H1 (cell line): ENCODE measurements at regions not wholly inside any gene's neighbourhood (a gene's known extent, or its start where the extent isn't known, plus 50 kb on each side); places are given as distances from the start of the nearest gene placed in this dataset.

Experiments used
- CTCF ChIA-PET: fragments of 300-600 bp; sonication (Branson Sonifier 250); formaldehyde crosslinking; loops from one replicate; lab custom pipeline; 2021; ENCODE audit not compliant: partially characterized antibody; lab: Charles Lee
- POLR2A ChIA-PET: fragments of 300-600 bp; sonication (Branson Sonifier 250); formaldehyde crosslinking; loops from one replicate; lab custom pipeline; 2021; ENCODE audit warnings: inconsistent platforms; ENCODE audit not compliant: partially characterized antibody; lab: Charles Lee
- DNase-seq, 2 experiments: peaks; one replicate each; pipeline versions ENCODE4 v3.0.0 to v3.0.0-alpha.2; 2010 to 2022; ENCODE audit warnings: low spot score in 2 of 2, low read depth in 1 of 2, mixed read lengths in 1 of 2
- FAIRE-seq: peaks from 2 replicates; lab custom pipeline; 2011; peaks lifted over from hg19 to GRCh38; lab: Jason Lieb, UNC
- H2AFZ ChIP-seq: 2 replicates; pipeline ENCODE4 v1.8.1; 2012; ENCODE audit warnings: low read length, inconsistent platforms
- H2AK5ac ChIP-seq: 2 replicates; pipeline ENCODE4 v1.6.1; 2013; ENCODE audit warnings: low read depth, low read length
- H2BK120ac ChIP-seq: replicated peaks from 2 replicates; pipeline ENCODE3; 2013; ENCODE audit warnings: low read depth, low read length, inconsistent platforms
- H2BK12ac ChIP-seq: 2 replicates; pipeline ENCODE4 v1.6.1; 2013; ENCODE audit warnings: low read depth, low read length
- H2BK15ac ChIP-seq: 2 replicates; pipeline ENCODE4 v1.6.1; 2013; ENCODE audit warnings: low read length
- H2BK20ac ChIP-seq: 2 replicates; pipeline ENCODE4 v1.6.1; 2013; ENCODE audit warnings: low read length
- H2BK5ac ChIP-seq: 2 replicates; pipeline ENCODE4 v1.6.1; 2013; ENCODE audit warnings: low read depth, low read length
- H3K14ac ChIP-seq: 2 replicates; pipeline ENCODE4 v1.6.1; 2013; ENCODE audit warnings: inconsistent platforms; ENCODE audit not compliant: insufficient read length
- H3K18ac ChIP-seq: 2 replicates; pipeline ENCODE4 v1.6.1; 2013; ENCODE audit warnings: low read length; ENCODE audit errors: extremely low read depth
- H3K23ac ChIP-seq: 2 replicates; pipeline ENCODE4 v1.6.1; 2013; ENCODE audit warnings: inconsistent platforms; ENCODE audit not compliant: insufficient read length
- H3K23me2 ChIP-seq: 2 replicates; pipeline ENCODE4 v1.6.1; 2013; ENCODE audit warnings: low read depth, low read length
- H3K27ac ChIP-seq: 2 replicates; pipeline ENCODE4 v1.6.1; 2011; ENCODE audit warnings: low read depth, low read length, inconsistent platforms
- H3K27me3 ChIP-seq, 4 experiments: replicated peaks in 1 of 4; 1 replicate in 1 of 4; 2 replicates in 3 of 4; pipeline versions ENCODE4 v1.6.1 to v1.8.1; 2011 to 2013; ENCODE audit warnings: low read length in 3 of 4, mild to moderate bottlenecking in 3 of 4, inconsistent platforms in 2 of 4, mixed read lengths in 2 of 4, moderate library complexity in 1 of 4; ENCODE audit not compliant: control insufficient read depth in 3 of 4, insufficient read depth in 3 of 4; ENCODE audit errors: extremely low read depth in 1 of 4
- H3K36me3 ChIP-seq, 4 experiments: 2 replicates each; pipeline versions ENCODE4 v1.6.1 to v1.8.1; 2011 to 2013; ENCODE audit warnings: mild to moderate bottlenecking in 4 of 4, low read length in 3 of 4, moderate library complexity in 2 of 4, control low read depth in 1 of 4, inconsistent platforms in 1 of 4; ENCODE audit not compliant: insufficient read depth in 4 of 4, control insufficient read depth in 2 of 4
- H3K4ac ChIP-seq: replicated peaks from 2 replicates; pipeline ENCODE3; 2013; ENCODE audit warnings: low read length, low read depth, mixed read lengths, inconsistent platforms; ENCODE audit not compliant: insufficient read length
- H3K4me1 ChIP-seq, 4 experiments: replicated peaks in 1 of 4; 1 replicate in 1 of 4; 2 replicates in 3 of 4; pipeline versions ENCODE4 v1.6.1 to v1.8.1; 2011 to 2013; ENCODE audit warnings: low read length in 3 of 4, inconsistent platforms in 2 of 4, mixed read lengths in 1 of 4; ENCODE audit not compliant: insufficient read depth in 4 of 4, control insufficient read depth in 3 of 4
- H3K4me2 ChIP-seq, 2 experiments: 2 replicates each; pipeline versions ENCODE4 v1.6.1 to v1.8.1; 2011 to 2013; ENCODE audit warnings: low read depth in 2 of 2, low read length in 2 of 2, control low read depth in 1 of 2, inconsistent platforms in 1 of 2, mild to moderate bottlenecking in 1 of 2; ENCODE audit not compliant: insufficient read depth in 1 of 2
- H3K4me3 ChIP-seq, 4 experiments: fragments of 200-600, 300-600 bp in 1 of 4; sonication (generic), shearing (Covaris generic), sonication (Bioruptor Twin) in 1 of 4; 2 replicates each; pipeline versions ENCODE4 v1.5.1 to v1.8.1; 2011 to 2016; ENCODE audit warnings: low read length in 4 of 4, low read depth in 3 of 4, control low read depth in 2 of 4, inconsistent platforms in 2 of 4, mild to moderate bottlenecking in 2 of 4, mixed read lengths in 1 of 4, moderate library complexity in 1 of 4; ENCODE audit not compliant: insufficient read depth in 2 of 4; ENCODE audit errors: extremely low read depth in 1 of 4
- H3K56ac ChIP-seq: replicated peaks from 2 replicates; pipeline ENCODE3; 2013; ENCODE audit warnings: low read depth, mild to moderate bottlenecking, mixed read lengths, low read length, inconsistent platforms; ENCODE audit not compliant: insufficient read length
- H3K79me1 ChIP-seq: 2 replicates; pipeline ENCODE4 v1.6.1; 2013; ENCODE audit warnings: low read depth, low read length, control low read depth
- H3K79me2 ChIP-seq, 2 experiments: 2 replicates each; pipeline versions ENCODE4 v1.6.1 to v1.8.1; 2012 to 2013; ENCODE audit warnings: low read length in 2 of 2, mild to moderate bottlenecking in 2 of 2, inconsistent platforms in 1 of 2; ENCODE audit not compliant: insufficient read depth in 2 of 2, control insufficient read depth in 1 of 2
- H3K9ac ChIP-seq, 4 experiments: replicated peaks in 1 of 4; 1 replicate in 1 of 4; 2 replicates in 3 of 4; pipeline versions ENCODE4 v1.6.1 to v1.8.1; 2011 to 2013; ENCODE audit warnings: low read depth in 3 of 4, low read length in 3 of 4, control low read depth in 2 of 4, mild to moderate bottlenecking in 2 of 4, moderate library complexity in 2 of 4, inconsistent platforms in 1 of 4; ENCODE audit errors: extremely low read depth in 1 of 4
- H3K9me3 ChIP-seq, 2 experiments: 2 replicates each; pipeline versions ENCODE4 v1.6.1 to v1.8.1; 2012 to 2013; ENCODE audit warnings: mild to moderate bottlenecking in 2 of 2, moderate library complexity in 2 of 2, control low read depth in 1 of 2, inconsistent platforms in 1 of 2, low read depth in 1 of 2, low read length in 1 of 2, mixed read lengths in 1 of 2; ENCODE audit not compliant: insufficient read depth in 2 of 2
- H4K20me1 ChIP-seq, 2 experiments: replicated peaks in 1 of 2; 2 replicates each; pipeline versions ENCODE3 to v1.8.1; 2011 to 2013; ENCODE audit warnings: inconsistent platforms in 2 of 2, low read length in 2 of 2, mild to moderate bottlenecking in 1 of 2; ENCODE audit not compliant: insufficient read depth in 2 of 2, control insufficient read depth in 1 of 2
- H4K5ac ChIP-seq: 2 replicates; pipeline ENCODE4 v1.6.1; 2013; ENCODE audit warnings: low read length, low read depth, mixed read lengths, inconsistent platforms; ENCODE audit not compliant: insufficient read length
- H4K8ac ChIP-seq: 2 replicates; pipeline ENCODE4 v1.8.0; 2013; ENCODE audit warnings: mild to moderate bottlenecking, moderate library complexity, low read length, inconsistent platforms; ENCODE audit not compliant: insufficient read depth; ENCODE audit errors: extremely low read depth
- H4K91ac ChIP-seq: replicated peaks from 2 replicates; pipeline ENCODE3; 2013; ENCODE audit warnings: low read length, mixed read lengths, inconsistent platforms; ENCODE audit not compliant: insufficient read length
- CHD1 ChIP-seq: IDR thresholded peaks from 2 replicates; pipeline ENCODE4 v1.6.1; 2012; ENCODE audit warnings: low read depth, low read length, improper control_type of control experiment
- EZH2 ChIP-seq: fragments of 200-600 bp; sonication (generic); IDR thresholded peaks from 2 replicates; pipeline ENCODE4 v1.7.1; 2012; ENCODE audit warnings: low read depth, mild to moderate bottlenecking, moderate library complexity, low read length, inconsistent platforms; ENCODE audit not compliant: severe bottlenecking
- GABPA ChIP-seq: IDR thresholded peaks from 2 replicates; pipeline ENCODE4 v1.6.1; 2011; ENCODE audit warnings: mild to moderate bottlenecking, low read length, moderate library complexity, borderline replicate concordance; ENCODE audit not compliant: insufficient read depth
- JUND ChIP-seq: IDR thresholded peaks from 2 replicates; pipeline ENCODE4 v1.6.1; 2011; ENCODE audit warnings: mild to moderate bottlenecking, improper control_type of control experiment, low read length
- KDM5A ChIP-seq: fragments of 200-600 bp; IDR thresholded peaks from 2 replicates; pipeline ENCODE4 v1.7.1; 2012; ENCODE audit warnings: mild to moderate bottlenecking, low read length, inconsistent platforms, mixed read lengths
- NANOG ChIP-seq: IDR thresholded peaks from 2 replicates; pipeline ENCODE4 v1.6.1; 2011; ENCODE audit warnings: low read length, low read depth, mild to moderate bottlenecking, inconsistent platforms; ENCODE audit not compliant: insufficient read depth, poor library complexity, severe bottlenecking
- PHF8 ChIP-seq: fragments of 200-600 bp; sonication (generic); conservative IDR thresholded peaks from 2 replicates; pipeline ENCODE4 v1.7.1; 2012; ENCODE audit warnings: low read depth, mild to moderate bottlenecking, inconsistent platforms, low read length, moderate library complexity
- SUZ12 ChIP-seq: fragments of 200-600 bp; sonication (generic); IDR thresholded peaks from 2 replicates; pipeline ENCODE4 v1.6.1; 2012; ENCODE audit warnings: mild to moderate bottlenecking, inconsistent platforms, low read length, moderate library complexity, mixed read lengths
- TCF12 ChIP-seq: IDR thresholded peaks from 2 replicates; pipeline ENCODE4 v1.6.1; 2011; ENCODE audit warnings: low read depth, mild to moderate bottlenecking, low read length
- ZNF274 ChIP-seq: IDR thresholded peaks from 2 replicates; pipeline ENCODE4 v1.7.0; 2012; ENCODE audit warnings: low read length, borderline replicate concordance; ENCODE audit errors: extremely low read depth
- WGBS, 2 experiments: shearing (Covaris generic) in 1 of 2; methylation state at CpG; one replicate each; pipeline versions ENCODE4 v1.1.6 to v1.1.7; 2013 to 2015; ENCODE audit warnings: low lambda C conversion rate in 2 of 2, mixed read lengths in 2 of 2, inconsistent platforms in 1 of 2, low coverage in 1 of 2, missing lambda C conversion rate in 1 of 2; ENCODE audit not compliant: insufficient replicate concordance in 2 of 2, insufficient coverage in 1 of 2, insufficient read length in 1 of 2; ENCODE audit errors: extremely low coverage in 1 of 2, missing lambda C conversion rate in 1 of 2; 5-methylcytosine and 5-hydroxymethylcytosine counted together
- TF ChIP-seq, protein P1 (sequence below), 3 experiments: IDR thresholded peaks; 1 replicate in 2 of 3; 2 replicates in 1 of 3; pipeline versions ENCODE4 v1.5.1 to v1.6.1; 2011; ENCODE audit warnings: low read length in 3 of 3, mild to moderate bottlenecking in 3 of 3, inconsistent platforms in 2 of 3, low read depth in 1 of 3, moderate library complexity in 1 of 3; ENCODE audit not compliant: insufficient read depth in 1 of 3; ENCODE audit errors: control extremely low read depth in 1 of 3

GRCh38 chr2:129334696-129335410 is 644.6 kb upstream of the RAB6C start:
- Histone ChIP-seq H2BK15ac (no peak overlapping the region), H3K79me1 (no peaks in the 10 kb centered on the region), H3K9ac (no peak overlapping the region), H4K5ac (no peak overlapping the region), H2AFZ (no peak overlapping the region), H3K4me1 (no peaks in the 10 kb centered on the region; a peak in 1 of 7 replicates), H2BK12ac (no peak overlapping the region), H3K4me3 (no peak overlapping the region), H3K56ac (no peak overlapping the region), H3K27ac (no peak overlapping the region), H3K9me3 (no peaks in the 10 kb centered on the region), H2BK5ac (no peak overlapping the region), H3K18ac (no peak overlapping the region), H2BK120ac (no peak overlapping the region), H3K14ac (no peak overlapping the region), H3K4me2 (no peak overlapping the region), H4K91ac (no peak overlapping the region), H3K27me3 (no peaks in the 10 kb centered on the region), H2AK5ac (no peak overlapping the region), H3K23me2 (no peaks in the 10 kb centered on the region), H4K8ac (no peak overlapping the region), H3K36me3 (no peaks in the 10 kb centered on the region), H3K23ac (no peak overlapping the region), H3K79me2 (no peaks in the 10 kb centered on the region), H4K20me1 (no peaks in the 10 kb centered on the region), H3K4ac (no peak overlapping the region), H2BK20ac (no peak overlapping the region)
- ChIA-PET CTCF (interaction anchor here (1.3 kb wide), 1 partner anchor 62 kb away, joined by 5 read pairs; no protein-coding TSS in a partner anchor), POLR2A (no interaction called here)
- 76% methylated on average over 13 of the region's 13 CpGs; no CpG with 5 or more reads in 1 of the 2 experiments for WGBS, 2 experiments
- DNase-seq (no peak), FAIRE-seq (no peak)
- TF ChIP-seq ZNF274 (no peak), CHD1 (no peak), PHF8 (no peak), SUZ12 (no peak), EZH2 (no peak), KDM5A (no peak), GABPA (no peak), JUND (no peak), NANOG (no peak), TCF12 (no peak)
- TF ChIP-seq, protein P1, sequence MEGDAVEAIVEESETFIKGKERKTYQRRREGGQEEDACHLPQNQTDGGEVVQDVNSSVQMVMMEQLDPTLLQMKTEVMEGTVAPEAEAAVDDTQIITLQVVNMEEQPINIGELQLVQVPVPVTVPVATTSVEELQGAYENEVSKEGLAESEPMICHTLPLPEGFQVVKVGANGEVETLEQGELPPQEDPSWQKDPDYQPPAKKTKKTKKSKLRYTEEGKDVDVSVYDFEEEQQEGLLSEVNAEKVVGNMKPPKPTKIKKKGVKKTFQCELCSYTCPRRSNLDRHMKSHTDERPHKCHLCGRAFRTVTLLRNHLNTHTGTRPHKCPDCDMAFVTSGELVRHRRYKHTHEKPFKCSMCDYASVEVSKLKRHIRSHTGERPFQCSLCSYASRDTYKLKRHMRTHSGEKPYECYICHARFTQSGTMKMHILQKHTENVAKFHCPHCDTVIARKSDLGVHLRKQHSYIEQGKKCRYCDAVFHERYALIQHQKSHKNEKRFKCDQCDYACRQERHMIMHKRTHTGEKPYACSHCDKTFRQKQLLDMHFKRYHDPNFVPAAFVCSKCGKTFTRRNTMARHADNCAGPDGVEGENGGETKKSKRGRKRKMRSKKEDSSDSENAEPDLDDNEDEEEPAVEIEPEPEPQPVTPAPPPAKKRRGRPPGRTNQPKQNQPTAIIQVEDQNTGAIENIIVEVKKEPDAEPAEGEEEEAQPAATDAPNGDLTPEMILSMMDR (IDR thresholded peaks at IDR 0.05; ENCODE audit: control extremely low read depth in 1 of 3, insufficient read depth in 1 of 3, low read depth in 1 of 3, low read length in 3 of 3): no peak
